H1 (cell line): ENCODE measurements at regions not wholly inside any gene's neighbourhood (a gene's known extent, or its start where the extent isn't known, plus 50 kb on each side); places are given as distances from the start of the nearest gene placed in this dataset.

Experiments used
- BACH1 ChIP-seq: IDR thresholded peaks from 2 replicates; pipeline ENCODE4 v1.6.1; 2012; ENCODE audit warnings: low read length, improper control_type of control experiment
- CHD7 ChIP-seq: fragments of 300-600 bp; sonication (generic); IDR thresholded peaks from 2 replicates; pipeline ENCODE4 v1.7.1; 2012; ENCODE audit warnings: low read length, moderate library complexity, mild to moderate bottlenecking, inconsistent platforms; ENCODE audit not compliant: insufficient replicate concordance
- NRF1 ChIP-seq: IDR thresholded peaks from 2 replicates; pipeline ENCODE4 v1.6.1; 2011; ENCODE audit warnings: mild to moderate bottlenecking, low read depth, low read length, improper control_type of control experiment
- TF ChIP-seq, protein P1 (sequence below): IDR thresholded peaks from 2 replicates; pipeline ENCODE4 v1.6.1; 2012; ENCODE audit warnings: low read length, inconsistent platforms

DNA sequence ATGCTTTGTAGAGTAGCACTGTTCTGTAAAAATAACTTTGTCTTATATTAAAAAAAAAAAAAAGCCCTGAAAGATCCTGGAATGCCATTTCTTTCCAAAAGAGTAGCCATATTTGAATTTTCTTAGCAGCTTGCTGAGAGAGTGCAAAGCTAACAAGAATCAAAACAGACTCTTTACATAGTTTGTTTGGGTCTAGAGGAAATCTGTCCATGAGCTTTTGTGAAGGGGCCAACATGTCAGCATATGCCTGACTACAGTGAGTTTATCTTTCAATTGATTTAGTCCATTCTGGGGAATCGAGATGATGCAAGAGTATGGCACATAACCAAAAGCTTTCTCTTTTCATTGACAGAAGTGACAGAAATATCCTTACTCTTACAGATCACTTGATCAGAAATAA lies 777.7 kb upstream of the ACVR2A start (continued):
- TF ChIP-seq CHD7 (no peak), NRF1 (no peak), BACH1 (no peak)
- TF ChIP-seq, protein P1, sequence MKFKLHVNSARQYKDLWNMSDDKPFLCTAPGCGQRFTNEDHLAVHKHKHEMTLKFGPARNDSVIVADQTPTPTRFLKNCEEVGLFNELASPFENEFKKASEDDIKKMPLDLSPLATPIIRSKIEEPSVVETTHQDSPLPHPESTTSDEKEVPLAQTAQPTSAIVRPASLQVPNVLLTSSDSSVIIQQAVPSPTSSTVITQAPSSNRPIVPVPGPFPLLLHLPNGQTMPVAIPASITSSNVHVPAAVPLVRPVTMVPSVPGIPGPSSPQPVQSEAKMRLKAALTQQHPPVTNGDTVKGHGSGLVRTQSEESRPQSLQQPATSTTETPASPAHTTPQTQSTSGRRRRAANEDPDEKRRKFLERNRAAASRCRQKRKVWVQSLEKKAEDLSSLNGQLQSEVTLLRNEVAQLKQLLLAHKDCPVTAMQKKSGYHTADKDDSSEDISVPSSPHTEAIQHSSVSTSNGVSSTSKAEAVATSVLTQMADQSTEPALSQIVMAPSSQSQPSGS: no peak
